Suprapubic skin (tissue), 3 donors: ENCODE measurements at regions not wholly inside any gene's neighbourhood (a gene's known extent, or its start where the extent isn't known, plus 50 kb on each side); places are given as distances from the start of the nearest gene placed in this dataset.

Source experiments
- EP300 ChIP-seq: sonication (generic); formaldehyde crosslinking; IDR thresholded peaks from one replicate; pipeline ENCODE4 v1.6.1; 2017; ENCODE audit warnings: antibody characterized with exemption
- POLR2A ChIP-seq, 2 donors: fragments of 450-650 bp; IDR thresholded peaks; one replicate each; pipeline ENCODE4 v1.6.1; 2017; ENCODE audit warnings: antibody characterized with exemption in 2 of 2, mild to moderate bottlenecking in 2 of 2, moderate library complexity in 2 of 2
- TF ChIP-seq, protein P1 (sequence below), 2 donors: fragments of 200-600 bp in 1 of 2; fragments of 450-650 bp in 1 of 2; sonication (generic) in 1 of 2; IDR thresholded peaks; one replicate each; pipeline ENCODE4 v1.5.1; 2016 to 2019; ENCODE audit warnings: antibody characterized with exemption in 2 of 2, mild to moderate bottlenecking in 1 of 2, moderate library complexity in 1 of 2

DNA sequence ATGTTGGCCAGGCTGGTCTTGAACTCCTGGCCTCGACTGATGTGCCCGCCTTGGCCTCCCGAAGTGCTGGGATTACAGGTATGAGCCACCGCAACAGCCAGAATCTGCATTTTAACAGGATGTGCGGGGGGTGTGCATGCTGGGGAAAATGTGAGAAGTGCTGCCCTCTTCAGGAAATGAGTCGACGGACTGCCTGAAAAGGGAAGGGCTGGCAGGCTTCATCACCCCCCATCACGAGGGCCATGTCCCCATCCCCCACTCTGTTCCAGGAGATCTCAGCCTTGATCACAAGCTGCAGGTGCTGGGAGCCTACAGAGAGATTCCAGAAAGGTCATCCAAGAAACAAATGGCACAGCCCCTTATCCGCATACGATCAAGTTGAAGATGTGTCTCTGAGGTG, 195.3 kb upstream of the RPL38 start:
- TF ChIP-seq, protein P1, sequence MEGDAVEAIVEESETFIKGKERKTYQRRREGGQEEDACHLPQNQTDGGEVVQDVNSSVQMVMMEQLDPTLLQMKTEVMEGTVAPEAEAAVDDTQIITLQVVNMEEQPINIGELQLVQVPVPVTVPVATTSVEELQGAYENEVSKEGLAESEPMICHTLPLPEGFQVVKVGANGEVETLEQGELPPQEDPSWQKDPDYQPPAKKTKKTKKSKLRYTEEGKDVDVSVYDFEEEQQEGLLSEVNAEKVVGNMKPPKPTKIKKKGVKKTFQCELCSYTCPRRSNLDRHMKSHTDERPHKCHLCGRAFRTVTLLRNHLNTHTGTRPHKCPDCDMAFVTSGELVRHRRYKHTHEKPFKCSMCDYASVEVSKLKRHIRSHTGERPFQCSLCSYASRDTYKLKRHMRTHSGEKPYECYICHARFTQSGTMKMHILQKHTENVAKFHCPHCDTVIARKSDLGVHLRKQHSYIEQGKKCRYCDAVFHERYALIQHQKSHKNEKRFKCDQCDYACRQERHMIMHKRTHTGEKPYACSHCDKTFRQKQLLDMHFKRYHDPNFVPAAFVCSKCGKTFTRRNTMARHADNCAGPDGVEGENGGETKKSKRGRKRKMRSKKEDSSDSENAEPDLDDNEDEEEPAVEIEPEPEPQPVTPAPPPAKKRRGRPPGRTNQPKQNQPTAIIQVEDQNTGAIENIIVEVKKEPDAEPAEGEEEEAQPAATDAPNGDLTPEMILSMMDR (IDR thresholded peaks at IDR 0.05), result peak in 1 of 2 donors; percentile 9
- TF ChIP-seq POLR2A (IDR thresholded peaks at IDR 0.05), result no peak
- TF ChIP-seq EP300, result no peak
